Panc1 (cell line): ENCODE measurements at regions not wholly inside any gene's neighbourhood (a gene's known extent, or its start where the extent isn't known, plus 50 kb on each side); places are given as distances from the start of the nearest gene placed in this dataset.

Experiments
- CTCF ChIP-seq: fragments of 450-650 bp; IDR thresholded peaks from 2 replicates; pipeline ENCODE4 v1.5.1; 2017; ENCODE audit warnings: mild to moderate bottlenecking
- POLR2AphosphoS5 ChIP-seq: IDR thresholded peaks from 2 replicates; pipeline ENCODE4 v1.6.1; 2012; ENCODE audit warnings: mild to moderate bottlenecking, low read depth, low read length, moderate library complexity
- REST ChIP-seq, 2 experiments: IDR thresholded peaks; 2 replicates each; pipeline ENCODE4 v1.6.1; 2011 to 2012; ENCODE audit warnings: low read depth in 2 of 2, control low read depth in 1 of 2, low read length in 1 of 2, mild to moderate bottlenecking in 1 of 2, moderate library complexity in 1 of 2; ENCODE audit not compliant: insufficient read depth in 1 of 2

- TF ChIP-seq CTCF, result no peak
- no peak for TF ChIP-seq POLR2AphosphoS5
- no peak for TF ChIP-seq REST (IDR thresholded peaks at IDR 0.05; ENCODE audit: insufficient read depth in 1 of 2, low read depth in 2 of 2, low read length in 1 of 2)
These were observed 534.3 kb upstream of the NRSN1 start for GRCh38 chr6:23591761-23592160.
